ENCODE measurements at regions not wholly inside any gene's neighbourhood (a gene's known extent, or its start where the extent isn't known, plus 50 kb on each side); places are given as distances from the start of the nearest gene placed in this dataset.

- H3K27ac ChIP-seq, result no peak overlapping the region
- no peaks in the 10 kb centered on the region for H3K9me3 ChIP-seq
- H3K27me3 ChIP-seq, result no peaks in the 10 kb centered on the region
- H3K4me1 ChIP-seq, result no peaks in the 10 kb centered on the region
- TF ChIP-seq POLR2A (IDR thresholded peaks at IDR 0.05), result no peak
- TF ChIP-seq CTCF (IDR thresholded peaks at IDR 0.05), result no peak
- no peaks in the 10 kb centered on the region for H3K36me3 ChIP-seq
- no peak overlapping the region for H3K4me3 ChIP-seq
- no peak for DNase-seq
- intact Hi-C loops (cut with DNase I; ENCODE audit: low total_unique reads), result no loop called here
Observed at GRCh38 chr20:60691966-60692615, 560.0 kb upstream of the CDH4 start.

DNA sequence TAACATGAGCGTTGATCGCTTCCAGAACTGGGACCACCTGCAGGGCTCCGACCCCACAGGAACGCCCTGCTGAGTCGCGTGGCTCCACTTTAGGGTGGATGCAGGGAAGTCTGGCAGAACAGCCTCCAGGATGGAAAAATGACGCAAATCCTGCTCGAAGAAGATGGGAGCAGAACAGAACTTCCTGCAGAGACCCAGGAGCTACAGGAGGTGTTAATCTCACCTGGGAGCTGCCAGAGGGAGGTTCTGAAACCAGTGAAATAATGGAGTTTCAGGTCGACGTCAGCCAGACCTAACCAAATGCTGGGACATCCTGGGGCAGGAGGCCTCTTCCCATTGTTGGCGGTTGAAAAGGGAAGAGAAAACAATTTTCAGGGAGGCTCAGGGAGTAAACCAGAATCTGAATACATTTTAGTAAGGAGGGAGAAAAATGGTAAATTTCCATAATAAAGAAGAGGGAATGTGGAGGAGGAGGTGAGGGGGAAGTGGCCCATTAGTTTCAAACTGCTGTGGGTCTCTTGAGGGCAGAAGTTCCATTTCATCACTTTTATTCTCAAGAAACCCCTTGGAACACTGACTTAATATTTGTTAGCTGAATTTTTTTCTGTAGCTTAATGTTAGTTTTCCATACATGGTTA is 558.4 kb upstream of the CDH4 start:
- Histone ChIP-seq H3K27ac (no peak overlapping the region), H3K4me1 (no peaks in the 10 kb centered on the region), H3K36me3 (no peaks in the 10 kb centered on the region), H3K9me3 (no peaks in the 10 kb centered on the region), H3K27me3 (no peaks in the 10 kb centered on the region), H3K4me3 (no peak overlapping the region)
- intact Hi-C loops (cut with DNase I; ENCODE audit: low total_unique reads), result no loop called here
- TF ChIP-seq CTCF (IDR thresholded peaks at IDR 0.05), result no peak
- TF ChIP-seq POLR2A (IDR thresholded peaks at IDR 0.05), result no peak
- DNase-seq, result no peak

DNA sequence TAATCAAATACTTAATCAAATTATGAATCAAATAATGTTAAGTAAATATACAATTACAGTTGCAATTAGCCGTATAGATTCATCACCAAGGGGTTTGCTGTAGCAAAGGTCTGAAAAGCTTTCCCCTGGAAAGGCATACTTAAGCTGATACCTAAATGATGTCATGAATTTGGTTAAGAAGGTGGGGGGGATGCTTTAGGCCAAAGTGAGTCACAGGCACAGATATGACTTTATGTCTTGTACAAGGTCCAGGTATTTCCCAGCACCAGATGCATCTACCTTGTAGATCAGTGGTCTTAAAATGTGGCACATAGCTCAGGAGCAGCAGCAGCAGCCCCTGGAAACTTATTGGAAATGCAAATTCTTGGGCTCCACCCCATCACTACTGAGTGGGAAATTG is 557.3 kb upstream of the CDH4 start:
- Histone ChIP-seq H3K27me3 (no peaks in the 10 kb centered on the region), H3K36me3 (no peaks in the 10 kb centered on the region), H3K4me1 (no peaks in the 10 kb centered on the region), H3K9me3 (no peaks in the 10 kb centered on the region), H3K4me3 (no peak overlapping the region), H3K27ac (no peak overlapping the region)
- intact Hi-C loops (cut with DNase I; ENCODE audit: low total_unique reads), result no loop called here
- no peak for DNase-seq
- TF ChIP-seq POLR2A (IDR thresholded peaks at IDR 0.05) (no peak), CTCF (IDR thresholded peaks at IDR 0.05) (no peak)

DNA sequence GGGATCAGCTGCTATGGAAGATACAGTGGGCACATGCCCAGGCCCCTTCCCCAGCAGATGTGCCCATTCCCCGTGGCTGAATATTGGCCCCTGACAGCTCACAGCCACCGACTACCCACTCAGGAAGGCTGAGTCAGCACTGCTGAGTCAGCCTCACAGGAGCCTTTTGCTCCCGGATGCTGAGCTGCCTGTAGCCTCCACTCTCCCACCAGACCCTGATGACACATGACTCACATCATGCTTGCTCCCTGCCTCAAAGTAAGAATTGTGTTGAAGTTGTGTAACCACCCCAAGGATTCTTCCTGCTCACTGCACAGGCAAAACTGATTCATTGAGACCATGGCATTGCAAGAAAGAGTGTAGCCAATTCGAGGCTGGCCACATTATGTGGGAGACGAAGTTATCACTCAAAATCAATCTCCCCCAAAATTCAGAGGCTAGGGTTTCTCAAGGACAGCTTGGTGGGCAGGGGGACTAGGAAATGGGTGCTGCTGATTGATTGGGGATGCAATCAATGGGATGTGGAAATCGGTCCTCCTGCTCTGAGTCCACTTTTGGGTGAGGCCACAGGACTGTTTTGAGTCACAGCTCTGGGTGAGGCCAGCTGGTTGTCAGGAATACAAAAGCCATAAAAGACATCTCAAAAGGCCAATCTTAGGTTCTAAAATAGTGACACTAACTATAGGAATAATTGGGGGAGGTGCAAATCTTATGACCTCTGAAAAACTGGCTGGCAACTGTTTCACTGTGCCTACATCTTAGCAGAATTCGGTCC is 556.6 kb upstream of the CDH4 start:
- no peak for DNase-seq
- Histone ChIP-seq H3K9me3 (no peaks in the 10 kb centered on the region), H3K27me3 (no peaks in the 10 kb centered on the region), H3K36me3 (no peaks in the 10 kb centered on the region), H3K27ac (no peak overlapping the region), H3K4me3 (no peak overlapping the region), H3K4me1 (no peaks in the 10 kb centered on the region)
- TF ChIP-seq POLR2A (IDR thresholded peaks at IDR 0.05) (no peak), CTCF (IDR thresholded peaks at IDR 0.05) (no peak)
- intact Hi-C loops (cut with DNase I; ENCODE audit: low total_unique reads), result no loop called here

DNA sequence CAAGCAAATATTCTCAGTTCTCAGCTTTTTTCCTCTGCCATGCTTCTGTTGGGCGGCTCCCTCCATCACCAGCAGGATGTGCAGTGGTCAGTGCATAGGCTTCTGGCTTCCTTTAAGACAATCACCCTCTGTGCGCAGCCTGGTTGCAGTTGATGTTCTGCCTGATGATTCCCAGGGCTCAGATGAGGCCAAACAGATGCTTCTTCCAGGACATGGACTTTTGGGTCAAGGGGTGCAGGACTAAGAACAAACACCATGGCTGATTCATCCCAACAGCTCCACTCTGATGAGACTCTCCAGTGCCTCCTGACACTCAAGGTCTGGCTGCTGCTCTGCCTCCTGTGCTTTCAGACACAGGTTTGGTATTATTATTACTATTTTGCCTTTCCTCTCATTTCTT is 554.8 kb upstream of the CDH4 start:
- H3K27me3 ChIP-seq, result no peaks in the 10 kb centered on the region
- intact Hi-C loops (cut with DNase I; ENCODE audit: low total_unique reads), result no loop called here
- no peak overlapping the region for H3K27ac ChIP-seq
- no peaks in the 10 kb centered on the region for H3K36me3 ChIP-seq
- no peak for DNase-seq
- H3K4me3 ChIP-seq, result no peak overlapping the region
- H3K4me1 ChIP-seq, result no peaks in the 10 kb centered on the region
- no peak for TF ChIP-seq CTCF (IDR thresholded peaks at IDR 0.05)
- TF ChIP-seq POLR2A (IDR thresholded peaks at IDR 0.05), result no peak
- H3K9me3 ChIP-seq, result no peaks in the 10 kb centered on the region

Measured in uterus (tissue), 3 donors.